ENCODE measurements at regions not wholly inside any gene's neighbourhood (a gene's known extent, or its start where the extent isn't known, plus 50 kb on each side); places are given as distances from the start of the nearest gene placed in this dataset.

GRCh38 chr10:36195364-36195763, 553.3 kb upstream of the FZD8 start:
- no peak overlapping the region for H3K4me3 ChIP-seq

GRCh38 chr10:36194276-36194675, 552.2 kb upstream of the FZD8 start:
- no peaks in the 10 kb centered on the region for H3K27me3 ChIP-seq
- H3K36me3 ChIP-seq, result no peaks in the 10 kb centered on the region
- no peak for DNase-seq (ENCODE audit: low spot score in 2 of 2)
- no peak for TF ChIP-seq CTCF (IDR thresholded peaks at IDR 0.05)
- no peaks in the 10 kb centered on the region for H3K4me1 ChIP-seq
- no peak overlapping the region for H3K4me3 ChIP-seq
- H3K27ac ChIP-seq, result no peak overlapping the region
- intact Hi-C loops (cut with DNase I), result no loop called here
- H3K9me3 ChIP-seq, result peaks cover 4 to 15% of the 10 kb centered on the region in 2 donors

More at GRCh38 chr10:36195364-36195763, 553.3 kb upstream of the FZD8 start:
- TF ChIP-seq CTCF (IDR thresholded peaks at IDR 0.05), result no peak
- Histone ChIP-seq H3K27me3 (no peaks in the 10 kb centered on the region), H3K9me3 (peaks cover 2 to 14% of the 10 kb centered on the region in 2 donors), H3K4me1 (no peaks in the 10 kb centered on the region), H3K36me3 (no peaks in the 10 kb centered on the region), H3K27ac (no peak overlapping the region)
- DNase-seq (ENCODE audit: low spot score in 2 of 2), result no peak
- intact Hi-C loops (cut with DNase I), result no loop called here

- no peak for DNase-seq (ENCODE audit: low spot score in 2 of 2)
- no peaks in the 10 kb centered on the region for H3K27me3 ChIP-seq
- no peak for TF ChIP-seq CTCF (IDR thresholded peaks at IDR 0.05)
- H3K9me3 ChIP-seq, result peaks cover 4 to 15% of the 10 kb centered on the region in 2 donors
- no peaks in the 10 kb centered on the region for H3K36me3 ChIP-seq
- no peak overlapping the region for H3K4me3 ChIP-seq
- peaks cover 0 to 9% of the 10 kb centered on the region in 2 donors for H3K4me1 ChIP-seq
- H3K27ac ChIP-seq, result no peak overlapping the region
- intact Hi-C loops (cut with DNase I), result no loop called here
These were observed 548.9 kb upstream of the FZD8 start for GRCh38 chr10:36191009-36191408.

- intact Hi-C loops (cut with DNase I), result no loop called here
- Histone ChIP-seq H3K4me3 (no peak overlapping the region), H3K36me3 (no peaks in the 10 kb centered on the region), H3K27me3 (no peaks in the 10 kb centered on the region), H3K9me3 (peaks cover 4 to 15% of the 10 kb centered on the region in 2 donors), H3K4me1 (peaks cover 0 to 9% of the 10 kb centered on the region in 2 donors), H3K27ac (peak overlapping the region; percentile 0 to 27)
- no peak for DNase-seq (ENCODE audit: low spot score in 2 of 2)
- no peak for TF ChIP-seq CTCF (IDR thresholded peaks at IDR 0.05)
These were observed 546.4 kb upstream of the FZD8 start for GRCh38 chr10:36188461-36188860.

GRCh38 chr10:36188080-36188453, 546.0 kb upstream of the FZD8 start:
- Histone ChIP-seq H3K27ac (peak overlapping the region; percentile 0 to 27), H3K4me1 (peaks cover 0 to 9% of the 10 kb centered on the region in 2 donors), H3K27me3 (no peaks in the 10 kb centered on the region), H3K9me3 (peaks cover 4 to 15% of the 10 kb centered on the region in 2 donors), H3K4me3 (no peak overlapping the region), H3K36me3 (no peaks in the 10 kb centered on the region)
- no peak for DNase-seq (ENCODE audit: low spot score in 2 of 2)
- TF ChIP-seq CTCF (IDR thresholded peaks at IDR 0.05), result no peak
- intact Hi-C loops (cut with DNase I), result no loop called here

Data from ascending aorta (tissue), 2 donors.